ENCODE measurements at regions not wholly inside any gene's neighbourhood (a gene's known extent, or its start where the extent isn't known, plus 50 kb on each side); places are given as distances from the start of the nearest gene placed in this dataset.
"Not testable (repeated sequence)": the region's sequence is repeated elsewhere in the genome, so short reads cannot be mapped to it uniquely, and the experiment has no call there.

GRCh38 chr13:58500938-58501337 lies 869.4 kb downstream of the PCDH17 start:
- no peak for DNase-seq (ENCODE audit: low spot score)

GRCh38 chr13:58504202-58504700 lies 872.7 kb downstream of the PCDH17 start:
- not testable (repeated sequence) for DNase-seq (ENCODE audit: low spot score)

- DNase-seq (ENCODE audit: low spot score), result not testable (repeated sequence)
Observed at GRCh38 chr13:58505262-58505920, 873.8 kb downstream of the PCDH17 start.

- no peak for DNase-seq (ENCODE audit: low spot score)
Observed at GRCh38 chr13:58528351-58528750, 896.8 kb downstream of the PCDH17 start.

GRCh38 chr13:58531614-58532013 lies 900.1 kb downstream of the PCDH17 start:
- no peak for DNase-seq (ENCODE audit: low spot score)

- DNase-seq (ENCODE audit: low spot score), result no peak
Observed at GRCh38 chr13:58542530-58542929, 911.0 kb downstream of the PCDH17 start.

GRCh38 chr13:58547419-58547818 lies 915.9 kb downstream of the PCDH17 start:
- no peak for DNase-seq (ENCODE audit: low spot score)

- DNase-seq (ENCODE audit: low spot score), result no peak
Observed at GRCh38 chr13:58566176-58566575, 934.6 kb downstream of the PCDH17 start.

GRCh38 chr13:58573743-58574142 lies 942.2 kb downstream of the PCDH17 start:
- DNase-seq (ENCODE audit: low spot score), result no peak

- DNase-seq (ENCODE audit: low spot score), result no peak
Observed at GRCh38 chr13:58574791-58575190, 943.2 kb downstream of the PCDH17 start.

- no peak for DNase-seq (ENCODE audit: low spot score)
Observed at GRCh38 chr13:58579468-58579867, 947.9 kb downstream of the PCDH17 start.

GRCh38 chr13:58583966-58584365 lies 952.4 kb downstream of the PCDH17 start:
- no peak for DNase-seq (ENCODE audit: low spot score)

- DNase-seq (ENCODE audit: low spot score), result no peak
Observed at GRCh38 chr13:58584610-58585009, 953.1 kb downstream of the PCDH17 start.

GRCh38 chr13:58587183-58587582 lies 955.6 kb downstream of the PCDH17 start:
- no peak for DNase-seq (ENCODE audit: low spot score)

GRCh38 chr13:58592052-58592451 lies 960.5 kb downstream of the PCDH17 start:
- no peak for DNase-seq (ENCODE audit: low spot score)

- DNase-seq (ENCODE audit: low spot score), result no peak
Observed at GRCh38 chr13:58592786-58593185, 961.2 kb downstream of the PCDH17 start.

GRCh38 chr13:58594747-58595600 lies 963.4 kb downstream of the PCDH17 start:
- no peak for DNase-seq (ENCODE audit: low spot score)

- no peak for DNase-seq (ENCODE audit: low spot score)
Observed at GRCh38 chr13:58597552-58597951, 966.0 kb downstream of the PCDH17 start.

- DNase-seq (ENCODE audit: low spot score), result no peak
Observed at GRCh38 chr13:58598241-58598640, 966.7 kb downstream of the PCDH17 start.

- DNase-seq (ENCODE audit: low spot score), result no peak
Observed at GRCh38 chr13:58611117-58611516, 979.6 kb downstream of the PCDH17 start.

GRCh38 chr13:58617880-58618665 lies 986.5 kb downstream of the PCDH17 start:
- DNase-seq (ENCODE audit: low spot score), result no peak

- no peak for DNase-seq (ENCODE audit: low spot score)
Observed at GRCh38 chr13:58619396-58620113, 988.0 kb downstream of the PCDH17 start.

Measured in CD4-positive, alpha-beta T cell treated with Interleukin-15 for 4 hours (primary cell).